ENCODE measurements at regions not wholly inside any gene's neighbourhood (a gene's known extent, or its start where the extent isn't known, plus 50 kb on each side); places are given as distances from the start of the nearest gene placed in this dataset.

DNA sequence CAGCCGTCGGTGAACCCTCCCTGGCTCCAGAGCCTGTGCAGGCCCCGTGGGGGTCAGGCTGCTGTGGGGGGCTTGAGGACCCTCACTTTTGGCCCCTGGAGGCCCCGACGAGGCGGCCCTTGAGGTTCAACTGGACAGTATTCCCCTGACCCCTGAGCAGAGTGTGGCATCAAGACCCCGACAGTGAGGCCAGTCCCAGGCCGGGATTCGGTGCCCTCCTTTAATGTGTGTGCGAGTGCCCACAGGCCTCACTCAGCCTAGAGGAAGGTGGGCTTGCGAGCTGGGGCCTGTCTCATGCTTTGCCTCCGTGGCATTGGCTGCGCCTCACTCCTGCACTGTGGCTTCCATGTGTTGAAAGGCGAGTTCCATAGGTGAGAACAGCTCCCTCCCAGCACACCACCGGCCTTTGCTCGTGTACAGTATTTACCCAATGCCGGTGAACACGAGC is 94.5 kb downstream of the METRNL start:
- Histone ChIP-seq H3K27me3 (peaks cover 5% of the 10 kb centered on the region), H3K4me1 (ENCODE audit: control insufficient read depth in 1 of 2, insufficient read depth in 1 of 2, low read depth in 1 of 2, low read length in 1 of 2) (no peaks in the 10 kb centered on the region), H3K27ac (no peak overlapping the region), H3K36me3 (no peaks in the 10 kb centered on the region), H3K4me3 (ENCODE audit: low read depth in 1 of 2, low read length in 1 of 2) (no peak overlapping the region), H3K9me3 (no peaks in the 10 kb centered on the region)
- no peak for TF ChIP-seq CTCF (IDR thresholded peaks at IDR 0.05)

DNA sequence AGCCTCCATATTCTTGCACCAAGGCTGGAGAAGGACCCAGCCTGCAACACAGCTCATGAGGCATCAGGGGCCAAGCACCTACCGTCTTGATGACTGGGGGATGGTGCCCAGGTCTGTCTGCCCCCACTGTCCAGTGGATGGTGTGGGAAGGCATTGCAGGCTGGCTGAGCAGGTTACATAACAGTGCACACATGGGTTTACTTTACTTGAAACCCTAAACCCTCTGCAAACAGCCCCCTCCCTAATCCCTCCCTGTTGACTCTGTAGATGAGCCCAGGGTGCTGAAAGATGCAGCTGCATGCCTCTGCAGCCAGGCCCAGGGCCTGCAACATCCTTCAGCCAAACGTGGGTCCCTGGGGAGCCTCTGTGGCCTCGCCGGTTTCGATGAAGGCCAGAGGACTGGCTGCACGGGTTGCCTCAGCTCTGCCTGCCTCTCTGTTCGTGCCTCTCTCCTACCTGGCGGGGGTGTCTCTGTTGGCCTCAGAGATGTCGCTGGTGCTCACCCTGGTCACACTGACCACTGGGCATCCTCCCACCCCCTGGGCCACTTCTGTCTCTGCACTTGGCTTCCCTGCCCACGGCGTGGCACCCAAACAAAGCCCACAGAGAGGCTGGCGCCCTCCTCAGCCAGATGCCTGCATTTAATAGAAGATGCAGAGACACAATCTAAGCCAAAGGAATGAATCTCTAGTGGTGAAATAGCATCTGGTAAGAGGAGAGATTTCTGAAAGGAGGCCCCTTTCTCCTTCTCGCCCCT is 95.1 kb downstream of the METRNL start:
- Histone ChIP-seq H3K4me1 (ENCODE audit: control insufficient read depth in 1 of 2, insufficient read depth in 1 of 2, low read depth in 1 of 2, low read length in 1 of 2) (no peaks in the 10 kb centered on the region), H3K9me3 (no peaks in the 10 kb centered on the region), H3K36me3 (no peaks in the 10 kb centered on the region), H3K27me3 (peaks cover 5% of the 10 kb centered on the region), H3K27ac (no peak overlapping the region), H3K4me3 (ENCODE audit: low read depth in 1 of 2, low read length in 1 of 2) (no peak overlapping the region)
- no peak for TF ChIP-seq CTCF (IDR thresholded peaks at IDR 0.05)

DNA sequence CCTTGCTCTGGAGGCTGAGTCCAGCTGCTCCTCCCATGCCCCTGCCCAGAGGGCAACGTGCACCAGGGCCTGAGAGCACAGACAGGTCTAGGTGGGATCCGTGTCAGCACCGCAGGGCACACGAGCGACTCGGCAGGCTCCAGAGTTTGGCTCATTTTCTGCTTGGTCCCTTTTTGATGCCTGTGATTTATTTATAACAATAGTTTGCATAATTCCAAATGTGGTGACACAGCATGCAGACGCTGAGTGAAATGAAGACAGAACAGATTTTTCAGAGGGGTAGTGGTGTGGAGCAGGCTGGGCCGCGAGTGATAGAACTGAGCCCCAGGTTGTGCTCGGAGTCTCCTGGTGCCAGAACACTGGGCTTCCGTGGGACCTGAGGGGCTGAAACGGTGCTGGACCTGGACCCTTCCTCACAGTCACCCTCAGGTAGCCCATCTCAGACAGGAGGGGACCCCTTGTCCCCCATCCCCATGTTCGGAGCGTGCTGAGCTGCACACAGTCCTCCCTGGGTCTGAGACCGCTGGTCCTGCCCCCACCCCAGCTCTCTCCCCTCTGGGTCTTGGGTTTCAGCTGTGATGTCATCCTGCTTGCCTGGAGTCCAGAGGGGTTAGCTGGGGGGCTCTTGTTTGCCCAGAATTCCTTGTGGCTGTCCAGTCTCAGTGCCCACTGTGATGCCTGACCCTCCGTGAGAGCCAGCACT is 95.9 kb downstream of the METRNL start:
- Histone ChIP-seq H3K9me3 (no peaks in the 10 kb centered on the region), H3K4me3 (ENCODE audit: low read depth in 1 of 2, low read length in 1 of 2) (no peak overlapping the region), H3K27ac (no peak overlapping the region), H3K27me3 (peaks cover 5% of the 10 kb centered on the region), H3K4me1 (ENCODE audit: control insufficient read depth in 1 of 2, insufficient read depth in 1 of 2, low read depth in 1 of 2, low read length in 1 of 2) (no peaks in the 10 kb centered on the region), H3K36me3 (no peaks in the 10 kb centered on the region)
- TF ChIP-seq CTCF (IDR thresholded peaks at IDR 0.05): no peak

DNA sequence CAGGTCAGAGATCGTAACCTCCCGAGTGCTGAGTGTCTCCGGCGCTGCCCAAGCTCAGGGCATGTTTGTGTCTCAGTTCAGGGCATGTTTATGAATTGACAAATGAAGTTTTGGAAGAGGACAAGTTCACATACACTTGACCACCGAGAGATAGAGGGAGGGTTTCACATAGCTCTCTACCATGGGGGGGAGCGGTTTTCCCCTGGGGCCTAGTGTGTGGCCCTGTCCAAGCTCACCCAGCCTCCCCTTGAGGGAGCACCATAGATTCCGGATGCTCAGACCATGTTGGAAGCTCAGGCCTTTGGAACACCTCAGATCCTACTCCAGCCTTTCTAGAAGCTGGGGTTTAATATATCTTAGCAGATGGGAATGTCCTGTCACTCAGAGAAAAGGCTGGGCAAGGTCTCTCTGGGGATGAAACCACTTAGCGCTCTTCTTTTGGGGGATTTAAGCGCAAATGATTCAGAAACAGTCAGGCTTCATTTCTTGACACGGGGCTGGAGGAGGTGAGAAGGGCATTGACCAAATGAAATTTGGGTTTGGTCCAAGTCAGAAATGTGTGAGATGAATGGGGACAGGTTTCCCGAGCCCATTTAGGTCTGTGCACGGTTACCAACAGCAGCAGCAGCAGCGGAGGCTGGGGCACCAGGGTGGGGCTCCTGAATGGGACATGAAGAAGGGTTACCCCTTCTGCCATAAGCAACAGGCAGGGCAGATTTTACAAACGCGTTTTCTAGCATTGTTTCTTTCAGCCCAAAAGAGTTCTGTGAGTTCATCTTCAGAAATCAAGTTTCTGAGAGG is 96.6 kb downstream of the METRNL start:
- H3K4me3 ChIP-seq (ENCODE audit: low read depth in 1 of 2, low read length in 1 of 2): no peak overlapping the region
- no peaks in the 10 kb centered on the region for H3K9me3 ChIP-seq
- no peaks in the 10 kb centered on the region for H3K36me3 ChIP-seq
- no peak overlapping the region for H3K27ac ChIP-seq
- H3K27me3 ChIP-seq: no peaks in the 10 kb centered on the region
- TF ChIP-seq CTCF (IDR thresholded peaks at IDR 0.05): no peak
- H3K4me1 ChIP-seq (ENCODE audit: control insufficient read depth in 1 of 2, insufficient read depth in 1 of 2, low read depth in 1 of 2, low read length in 1 of 2): no peaks in the 10 kb centered on the region

- Histone ChIP-seq H3K4me3 (ENCODE audit: low read depth in 1 of 2, low read length in 1 of 2) (no peak overlapping the region), H3K36me3 (no peaks in the 10 kb centered on the region), H3K27me3 (no peaks in the 10 kb centered on the region), H3K4me1 (ENCODE audit: control insufficient read depth in 1 of 2, insufficient read depth in 1 of 2, low read depth in 1 of 2, low read length in 1 of 2) (no peaks in the 10 kb centered on the region), H3K27ac (no peak overlapping the region), H3K9me3 (no peaks in the 10 kb centered on the region)
- no peak for TF ChIP-seq CTCF (IDR thresholded peaks at IDR 0.05)
Measured at GRCh38 chr17:83176623-83177583, 97.5 kb downstream of the METRNL start.
